MM.1S (cell line): ENCODE measurements at regions not wholly inside any gene's neighbourhood (a gene's known extent, or its start where the extent isn't known, plus 50 kb on each side); places are given as distances from the start of the nearest gene placed in this dataset.

Source experiments
- DNase-seq: peaks from one replicate; pipeline ENCODE4 v3.0.0-alpha.2; 2015
- H2AFZ ChIP-seq: fragments of 300-600 bp; sonication (generic); 2 replicates; pipeline ENCODE4 v1.6.0; 2016; ENCODE audit warnings: antibody characterized with exemption, low read length
- H3F3A ChIP-seq: fragments of 300-600 bp; sonication (generic); 2 replicates; pipeline ENCODE4 v1.6.1; 2016; ENCODE audit warnings: mild to moderate bottlenecking, antibody characterized with exemption, low read length, moderate library complexity, mixed read lengths; ENCODE audit not compliant: insufficient read depth
- H3K27ac ChIP-seq: fragments of 300-600 bp; sonication (generic); 2 replicates; pipeline ENCODE4 v1.5.1; 2016; ENCODE audit warnings: mild to moderate bottlenecking, low read length
- H3K27me3 ChIP-seq: fragments of 300-600 bp; sonication (generic); replicated peaks from 2 replicates; pipeline ENCODE4 v1.6.0; 2016; ENCODE audit warnings: low read length; ENCODE audit not compliant: insufficient read depth
- H3K36me3 ChIP-seq: fragments of 300-600 bp; sonication (generic); replicated peaks from 2 replicates; pipeline ENCODE4 v1.6.1; 2016; ENCODE audit warnings: mild to moderate bottlenecking, low read length, mixed read lengths; ENCODE audit not compliant: insufficient read depth
- H3K4me1 ChIP-seq: fragments of 300-600 bp; sonication (generic); 2 replicates; pipeline ENCODE4 v1.6.1; 2016; ENCODE audit warnings: low read length, mixed read lengths
- H3K4me2 ChIP-seq: fragments of 300-600 bp; sonication (generic); 2 replicates; pipeline ENCODE4 v1.6.0; 2016; ENCODE audit warnings: low read depth, low read length
- H3K4me3 ChIP-seq: fragments of 300-600 bp; sonication (generic); 2 replicates; pipeline ENCODE4 v1.5.1; 2016; ENCODE audit warnings: low read length, mixed read lengths
- H3K79me2 ChIP-seq: fragments of 300-600 bp; sonication (generic); 2 replicates; pipeline ENCODE4 v1.6.1; 2016; ENCODE audit warnings: mixed run types, low read length, mixed read lengths
- H3K9ac ChIP-seq: fragments of 300-600 bp; sonication (generic); 2 replicates; pipeline ENCODE4 v1.6.1; 2016; ENCODE audit warnings: low read length, mixed read lengths
- H3K9me2 ChIP-seq: fragments of 300-600 bp; sonication (generic); replicated peaks from 2 replicates; pipeline ENCODE4 v1.6.1; 2016; ENCODE audit warnings: mild to moderate bottlenecking, low read length, mixed read lengths; ENCODE audit not compliant: insufficient read depth
- H3K9me3 ChIP-seq: fragments of 300-600 bp; sonication (generic); replicated peaks from 2 replicates; pipeline ENCODE4 v1.6.1; 2016; ENCODE audit warnings: mild to moderate bottlenecking, low read length, mixed read lengths; ENCODE audit not compliant: insufficient read depth
- H4K20me1 ChIP-seq: fragments of 300-600 bp; sonication (generic); 2 replicates; pipeline ENCODE4 v1.6.1; 2016; ENCODE audit warnings: mild to moderate bottlenecking, low read length, moderate library complexity, mixed read lengths; ENCODE audit not compliant: insufficient read depth
- CTCF ChIP-seq: fragments of 300-600 bp; sonication (generic); IDR thresholded peaks from 2 replicates; pipeline ENCODE4 v1.5.1; 2016; ENCODE audit warnings: antibody characterized with exemption, low read length, mixed read lengths
- EZH2 ChIP-seq: fragments of 300-600 bp; sonication (generic); optimal IDR thresholded peaks from 2 replicates; pipeline ENCODE3; 2017; ENCODE audit warnings: low read depth, mild to moderate bottlenecking, antibody characterized with exemption, low read length, mixed read lengths
- EZH2phosphoT487 ChIP-seq: fragments of 300-600 bp; sonication (generic); IDR thresholded peaks from 2 replicates; pipeline ENCODE4 v1.6.1; 2018; ENCODE audit warnings: antibody characterized with exemption, low read length

- Histone ChIP-seq H3F3A (no peaks in the 10 kb centered on the region), H3K9me3 (no peaks in the 10 kb centered on the region), H4K20me1 (no peaks in the 10 kb centered on the region), H3K27me3 (no peaks in the 10 kb centered on the region), H3K36me3 (no peaks in the 10 kb centered on the region), H3K79me2 (no peaks in the 10 kb centered on the region), H3K9ac (no peak overlapping the region), H3K4me2 (no peak overlapping the region), H3K27ac (no peak overlapping the region), H3K4me1 (no peaks in the 10 kb centered on the region), H3K9me2 (no peaks in the 10 kb centered on the region), H2AFZ (no peak overlapping the region), H3K4me3 (no peak overlapping the region)
- DNase-seq, result no peak
- TF ChIP-seq EZH2phosphoT487 (no peak), EZH2 (no peak), CTCF (no peak)
These were observed 217.9 kb upstream of the SLCO3A1 start for GRCh38 chr15:91635641-91636040.

DNA sequence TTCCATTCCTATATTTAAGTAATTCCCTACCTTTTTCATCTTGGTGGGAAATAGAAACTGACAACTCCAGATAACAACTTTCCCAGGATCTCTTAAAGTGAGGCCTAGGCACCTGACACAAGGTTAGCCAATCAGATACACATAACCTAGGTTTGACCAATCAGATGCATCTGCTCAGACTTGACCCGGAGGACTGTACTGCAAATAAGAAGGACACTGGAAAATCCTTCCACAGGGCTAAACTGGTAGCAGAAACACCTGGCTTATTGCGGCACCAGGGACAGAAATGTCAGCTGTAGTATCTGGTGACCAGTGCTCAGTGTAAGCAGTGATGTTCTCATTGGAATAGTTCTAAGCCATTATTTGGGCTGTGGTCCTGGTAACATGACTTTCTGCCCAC lies 204.5 kb upstream of the SLCO3A1 start:
- Histone ChIP-seq H3K4me2 (no peak overlapping the region), H3K27ac (no peak overlapping the region), H3K36me3 (no peaks in the 10 kb centered on the region), H3K9me2 (no peaks in the 10 kb centered on the region), H3K9me3 (no peaks in the 10 kb centered on the region), H4K20me1 (no peaks in the 10 kb centered on the region), H3K79me2 (no peaks in the 10 kb centered on the region), H3K4me1 (no peaks in the 10 kb centered on the region), H3K4me3 (no peak overlapping the region), H2AFZ (no peak overlapping the region), H3F3A (no peaks in the 10 kb centered on the region), H3K27me3 (no peaks in the 10 kb centered on the region), H3K9ac (no peak overlapping the region)
- TF ChIP-seq EZH2 (no peak), CTCF (no peak), EZH2phosphoT487 (no peak)
- DNase-seq, result no peak

- no peaks in the 10 kb centered on the region for H3K9me2 ChIP-seq
- H3K36me3 ChIP-seq, result no peaks in the 10 kb centered on the region
- no peaks in the 10 kb centered on the region for H4K20me1 ChIP-seq
- no peaks in the 10 kb centered on the region for H3K4me1 ChIP-seq
- H3K27ac ChIP-seq, result no peak overlapping the region
- H2AFZ ChIP-seq, result no peak overlapping the region
- no peaks in the 10 kb centered on the region for H3K79me2 ChIP-seq
- no peak overlapping the region for H3K4me3 ChIP-seq
- no peak overlapping the region for H3K9ac ChIP-seq
- no peaks in the 10 kb centered on the region for H3K9me3 ChIP-seq
- TF ChIP-seq EZH2 (no peak), EZH2phosphoT487 (no peak), CTCF (no peak)
- no peak overlapping the region for H3K4me2 ChIP-seq
- no peak for DNase-seq
- no peaks in the 10 kb centered on the region for H3F3A ChIP-seq
- H3K27me3 ChIP-seq, result no peaks in the 10 kb centered on the region
These were observed 203.6 kb upstream of the SLCO3A1 start for GRCh38 chr15:91649831-91650321.
